Body of pancreas (tissue), 4 donors: ENCODE measurements at regions not wholly inside any gene's neighbourhood (a gene's known extent, or its start where the extent isn't known, plus 50 kb on each side); places are given as distances from the start of the nearest gene placed in this dataset.

Source experiments
- POLR2A ChIP-seq, 3 donors: fragments of 450-650 bp; IDR thresholded peaks; one replicate each; pipeline ENCODE4 v1.6.1; 2016; ENCODE audit warnings: antibody characterized with exemption in 3 of 3, mild to moderate bottlenecking in 2 of 3
- TF ChIP-seq, protein P1 (sequence below), 7 experiments: fragments of 450-650 bp in 4 of 7; fragments of 200-600 bp in 3 of 7; sonication (generic) in 3 of 7; IDR thresholded peaks; one replicate each; pipeline ENCODE4 v1.5.1; 2016 to 2019; ENCODE audit warnings: antibody characterized with exemption in 7 of 7

DNA sequence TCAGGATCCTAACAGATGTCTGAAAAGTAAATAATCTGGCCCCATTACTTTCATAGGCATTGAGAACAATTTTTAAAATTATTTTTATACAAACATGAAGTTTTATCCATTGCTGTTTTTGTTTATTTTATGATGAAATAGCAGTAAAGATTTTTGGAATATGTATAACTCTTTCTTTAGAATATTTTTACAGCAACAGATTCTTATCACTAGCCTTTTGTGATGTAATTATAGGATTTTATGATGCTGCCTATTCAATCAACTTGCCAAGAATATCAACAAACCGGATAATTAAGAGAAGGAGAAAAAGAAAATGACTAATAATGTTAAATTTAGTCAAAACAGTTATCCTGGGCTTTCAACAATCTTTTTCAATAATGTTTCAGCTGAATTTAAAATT is 386.3 kb downstream of the ZIC1 start:
- TF ChIP-seq, protein P1, sequence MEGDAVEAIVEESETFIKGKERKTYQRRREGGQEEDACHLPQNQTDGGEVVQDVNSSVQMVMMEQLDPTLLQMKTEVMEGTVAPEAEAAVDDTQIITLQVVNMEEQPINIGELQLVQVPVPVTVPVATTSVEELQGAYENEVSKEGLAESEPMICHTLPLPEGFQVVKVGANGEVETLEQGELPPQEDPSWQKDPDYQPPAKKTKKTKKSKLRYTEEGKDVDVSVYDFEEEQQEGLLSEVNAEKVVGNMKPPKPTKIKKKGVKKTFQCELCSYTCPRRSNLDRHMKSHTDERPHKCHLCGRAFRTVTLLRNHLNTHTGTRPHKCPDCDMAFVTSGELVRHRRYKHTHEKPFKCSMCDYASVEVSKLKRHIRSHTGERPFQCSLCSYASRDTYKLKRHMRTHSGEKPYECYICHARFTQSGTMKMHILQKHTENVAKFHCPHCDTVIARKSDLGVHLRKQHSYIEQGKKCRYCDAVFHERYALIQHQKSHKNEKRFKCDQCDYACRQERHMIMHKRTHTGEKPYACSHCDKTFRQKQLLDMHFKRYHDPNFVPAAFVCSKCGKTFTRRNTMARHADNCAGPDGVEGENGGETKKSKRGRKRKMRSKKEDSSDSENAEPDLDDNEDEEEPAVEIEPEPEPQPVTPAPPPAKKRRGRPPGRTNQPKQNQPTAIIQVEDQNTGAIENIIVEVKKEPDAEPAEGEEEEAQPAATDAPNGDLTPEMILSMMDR (IDR thresholded peaks at IDR 0.05), result no peak
- TF ChIP-seq POLR2A (IDR thresholded peaks at IDR 0.05), result no peak
